GM21825 (cell line): ENCODE measurements at regions not wholly inside any gene's neighbourhood (a gene's known extent, or its start where the extent isn't known, plus 50 kb on each side); places are given as distances from the start of the nearest gene placed in this dataset.

Experiments
- ATAC-seq: cut with Tn5 transposase; IDR thresholded peaks from one replicate; pipeline ENCODE4 v1.9.1; 2021; ENCODE audit warnings: mild to moderate bottlenecking, moderate library complexity; ENCODE audit not compliant: unreplicated experiment

DNA sequence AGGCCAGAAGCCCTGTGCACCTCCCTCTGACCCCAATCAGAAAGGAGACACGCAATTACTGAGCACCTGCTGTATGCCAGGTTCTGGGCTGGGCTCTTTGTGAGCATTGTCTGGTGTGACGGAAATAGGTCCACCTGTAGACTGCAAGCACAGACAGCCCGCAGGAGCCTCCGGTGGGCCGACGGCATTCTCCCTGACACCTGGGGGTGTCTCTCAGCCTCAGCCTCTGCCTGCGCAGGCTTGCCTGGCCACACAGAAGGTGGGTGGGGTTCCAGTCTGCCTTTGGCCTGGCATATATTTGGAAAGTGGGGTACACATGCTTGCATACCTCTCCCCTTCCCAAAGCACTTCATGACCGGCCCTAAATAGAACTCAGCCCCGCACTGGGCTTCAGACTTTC lies 129.3 kb downstream of the BUD13 start:
- ATAC-seq, result no peak

DNA sequence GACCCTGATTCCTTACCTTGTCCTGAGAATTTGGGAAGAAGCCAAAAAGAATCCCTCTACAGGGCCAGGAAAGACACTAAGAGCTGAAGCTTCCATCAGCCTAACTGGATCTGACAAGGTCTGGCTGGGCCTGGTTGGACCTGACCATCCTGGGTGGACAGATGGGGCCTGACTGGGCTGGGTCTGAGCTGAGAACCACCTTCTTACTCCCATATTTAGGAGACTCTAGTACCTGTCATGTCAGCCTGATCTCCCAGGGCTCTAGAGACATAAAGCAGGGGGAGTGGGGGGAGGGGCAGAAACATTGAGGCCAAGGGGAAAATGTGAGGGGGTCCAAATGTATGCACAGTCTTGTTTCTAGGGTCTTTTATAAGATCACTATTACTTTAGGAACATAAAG lies 129.9 kb downstream of the BUD13 start:
- no peak for ATAC-seq

DNA sequence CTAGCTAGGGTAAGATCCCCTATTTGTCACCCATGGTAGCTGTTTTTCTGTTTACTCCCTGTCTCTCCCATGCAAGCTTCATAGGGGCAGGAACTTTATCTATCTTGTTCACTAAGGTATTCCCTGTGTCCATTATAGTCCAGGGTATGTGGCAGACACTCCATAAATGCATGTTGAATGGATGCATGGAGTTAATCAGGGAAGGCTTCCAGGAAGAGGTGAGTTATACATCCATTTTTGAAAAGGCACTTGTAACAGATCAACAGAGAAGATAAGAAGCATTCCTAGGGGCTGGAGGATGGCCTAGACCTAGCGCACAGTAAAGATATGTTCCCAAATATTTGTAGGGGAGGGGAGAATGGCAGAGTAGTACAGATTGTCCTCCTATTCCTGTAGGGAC lies 130.3 kb downstream of the BUD13 start:
- ATAC-seq, result no peak

DNA sequence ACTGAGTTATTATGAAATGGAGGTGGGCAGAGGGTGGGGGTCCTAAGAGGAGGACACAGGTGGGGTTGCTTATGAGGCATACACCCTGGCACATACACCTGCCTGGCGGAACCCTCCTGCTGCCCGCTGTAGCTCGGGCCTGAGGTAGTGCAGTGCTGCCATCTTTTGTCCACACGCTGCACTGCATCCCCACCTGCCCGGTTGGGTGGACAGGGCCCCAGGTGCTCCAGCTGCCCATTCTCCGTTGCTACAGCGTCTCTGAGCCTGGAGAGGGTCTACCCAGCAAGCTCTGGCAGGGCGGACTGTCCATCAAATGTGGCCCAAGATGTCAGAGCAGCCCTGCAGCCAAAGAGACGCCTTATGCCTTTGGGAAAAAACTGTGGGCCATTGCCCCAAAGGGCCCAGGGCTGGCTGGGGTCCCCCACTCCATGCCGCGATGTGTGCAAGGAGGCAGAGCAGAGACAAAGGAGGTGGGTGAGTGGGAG lies 131.2 kb downstream of the BUD13 start:
- no peak for ATAC-seq

DNA sequence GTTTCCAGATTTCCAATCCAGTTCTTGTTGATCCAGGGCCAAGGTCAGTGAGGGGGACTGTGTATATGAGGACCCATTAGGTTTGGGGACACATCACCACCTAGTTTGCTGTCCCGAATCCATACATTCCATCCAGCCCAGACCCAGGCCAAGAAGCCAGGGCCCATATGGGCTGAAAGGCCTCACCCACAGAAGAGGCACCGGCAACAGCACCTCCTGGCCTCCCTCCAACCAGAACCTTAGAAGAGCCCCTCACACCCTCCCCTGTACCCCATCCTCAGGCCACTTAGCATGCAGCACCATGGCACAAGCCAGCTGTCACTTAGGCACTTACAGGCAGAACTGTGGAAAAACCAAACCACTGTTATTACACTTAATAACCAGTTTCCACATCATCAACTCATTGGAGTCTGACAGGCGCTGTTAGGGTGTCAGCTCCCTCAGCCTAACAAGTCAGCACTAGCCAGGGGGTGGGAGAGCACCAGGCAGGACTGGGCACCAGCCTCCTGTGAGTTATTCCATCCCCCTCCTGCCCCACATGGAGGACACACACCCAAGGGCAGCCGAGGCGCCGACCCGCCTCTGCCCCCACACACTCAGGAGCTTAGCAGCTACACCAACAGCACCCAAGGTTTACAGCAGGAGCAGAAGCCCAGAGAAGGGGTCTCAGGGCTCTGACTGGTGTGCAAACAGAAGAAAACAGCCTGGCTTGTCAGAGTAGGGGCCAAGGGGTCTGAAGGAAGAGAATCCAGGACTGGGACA lies 132.0 kb downstream of the BUD13 start:
- no peak for ATAC-seq

DNA sequence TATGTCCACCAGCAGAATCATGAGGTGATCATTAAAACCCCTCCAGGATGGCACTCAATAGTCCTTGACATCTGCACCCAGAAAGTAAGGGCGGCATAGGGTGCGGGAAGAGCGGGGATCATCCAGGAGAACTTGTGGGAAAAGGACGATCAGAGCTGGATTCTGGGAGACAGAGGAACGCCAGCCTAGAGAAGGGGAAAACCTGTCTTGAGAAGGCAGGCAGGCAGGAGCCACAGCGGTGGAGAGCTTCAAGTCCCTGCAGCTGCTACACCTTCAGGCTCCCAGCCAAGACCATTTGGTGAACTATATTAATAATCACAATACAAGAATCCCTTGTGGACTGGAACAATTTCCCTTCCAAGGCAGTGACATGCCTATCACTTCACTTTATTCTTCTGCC lies 134.3 kb downstream of the BUD13 start:
- ATAC-seq, result no peak

DNA sequence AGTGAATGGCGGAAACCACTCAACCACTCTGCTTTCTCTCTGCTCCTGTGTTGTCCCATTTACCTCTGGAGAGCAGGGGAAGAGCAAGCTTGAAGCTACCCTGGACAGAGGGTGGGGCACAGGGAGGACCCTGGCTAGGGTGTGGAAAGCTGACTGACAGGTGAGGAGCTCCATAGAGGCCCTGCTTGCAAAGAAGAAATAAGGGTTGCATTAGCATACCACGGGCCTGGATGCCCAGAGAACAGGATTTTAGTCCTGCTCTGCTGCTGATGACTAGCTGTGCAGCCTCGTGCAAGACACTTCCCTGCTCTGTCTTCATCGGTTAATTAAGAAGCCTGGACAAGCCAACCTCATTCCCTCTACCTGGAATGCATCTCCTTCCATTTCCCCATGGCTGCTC lies 135.0 kb downstream of the BUD13 start:
- no peak for ATAC-seq

DNA sequence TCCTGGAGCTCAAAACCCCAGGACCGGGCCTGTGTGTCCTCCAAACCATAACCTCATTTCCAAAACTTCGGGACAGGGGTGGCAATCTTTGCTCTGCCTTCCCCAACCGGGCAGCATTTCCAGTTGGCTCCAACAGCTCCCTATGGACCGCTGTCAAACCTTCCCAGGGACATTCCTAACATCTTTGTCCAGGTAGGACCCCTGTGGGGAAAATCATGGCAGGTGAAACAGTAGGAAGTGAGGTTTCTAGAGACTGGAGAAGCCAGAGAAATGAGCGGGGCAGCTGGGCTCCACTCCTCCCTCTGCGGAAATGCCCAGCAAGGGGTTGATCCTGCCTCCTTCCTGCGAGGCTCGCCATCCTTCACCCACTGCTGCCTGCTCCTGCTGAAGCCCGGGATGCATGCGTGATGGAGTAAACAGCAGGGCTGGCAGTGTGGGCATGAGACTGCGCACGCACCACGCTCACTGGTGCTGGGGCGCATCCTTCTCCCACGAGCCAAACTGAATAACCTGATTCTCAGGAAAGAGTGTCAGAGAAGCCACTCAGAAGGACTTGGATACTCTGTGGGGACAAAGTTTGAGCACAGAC lies 136.4 kb downstream of the BUD13 start:
- ATAC-seq, result no peak

DNA sequence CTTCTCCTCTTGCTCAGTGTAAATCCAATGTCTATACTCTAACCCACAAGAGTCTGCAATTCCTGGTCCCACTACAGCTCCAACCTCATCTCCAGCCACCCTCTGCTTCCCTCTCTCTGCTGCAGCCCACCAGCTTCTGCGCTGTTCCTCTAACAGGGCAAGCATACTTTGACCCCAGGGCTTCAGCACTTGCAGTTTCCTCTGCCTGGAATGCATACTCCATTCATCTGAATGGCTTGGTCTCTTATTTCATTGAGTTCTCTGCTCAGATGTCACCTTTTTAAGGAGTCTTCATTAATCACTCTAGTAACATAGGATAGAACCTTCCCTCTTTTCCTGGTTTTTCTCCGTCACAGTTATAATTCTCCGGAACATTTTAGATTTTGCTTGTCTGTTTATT lies 141.6 kb downstream of the BUD13 start:
- ATAC-seq, result no peak

DNA sequence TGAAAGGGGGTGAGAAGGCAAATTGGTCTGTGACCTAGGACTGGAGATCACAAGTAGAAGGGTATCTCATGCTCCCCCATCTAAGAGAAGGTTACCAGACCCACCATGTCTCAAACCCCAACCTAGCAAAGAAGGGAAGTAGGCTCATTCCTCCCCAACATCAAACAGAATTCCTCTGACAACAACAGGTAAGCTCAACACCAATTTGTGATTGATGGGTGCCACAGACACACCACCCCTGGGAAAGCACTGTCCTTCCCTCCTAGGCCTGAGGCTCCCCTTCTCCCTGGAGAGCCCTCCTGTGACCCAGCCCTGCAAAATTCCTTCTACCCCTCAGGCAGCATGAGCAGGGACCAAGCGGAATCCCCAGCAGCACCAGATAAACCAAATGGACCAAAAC lies 154.3 kb downstream of the BUD13 start:
- ATAC-seq, result no peak

DNA sequence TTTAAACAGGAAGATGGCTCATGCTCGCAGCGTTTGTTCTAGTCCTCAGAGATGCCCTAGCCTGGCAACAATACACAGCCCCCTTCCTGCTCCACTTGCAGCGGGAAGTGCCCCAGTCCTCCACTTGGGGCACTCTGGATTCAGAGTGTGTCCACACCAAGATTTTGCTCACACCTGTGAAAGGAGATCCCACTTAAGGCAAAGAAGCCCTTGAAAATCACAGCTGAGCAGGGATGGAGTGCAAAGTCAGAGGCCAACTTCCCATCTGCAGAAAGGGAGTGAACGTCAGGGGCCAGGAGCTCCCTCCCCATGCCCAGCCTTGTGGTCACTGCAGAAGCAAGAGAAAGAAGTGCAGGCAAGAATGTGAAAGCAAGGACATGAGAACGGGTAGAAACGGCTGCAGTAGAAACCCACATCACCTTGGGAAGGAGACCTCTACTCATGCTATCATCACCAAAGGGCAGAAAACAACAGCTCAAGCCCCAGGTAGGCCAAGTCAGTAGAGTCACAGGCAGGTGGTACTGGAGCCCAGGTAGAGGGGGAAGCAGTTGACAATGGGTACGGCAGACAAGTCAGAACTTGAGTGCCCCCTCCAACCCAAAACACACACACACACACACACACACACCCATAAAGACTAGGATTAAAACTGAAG lies 157.4 kb downstream of the BUD13 start:
- ATAC-seq, result no peak

DNA sequence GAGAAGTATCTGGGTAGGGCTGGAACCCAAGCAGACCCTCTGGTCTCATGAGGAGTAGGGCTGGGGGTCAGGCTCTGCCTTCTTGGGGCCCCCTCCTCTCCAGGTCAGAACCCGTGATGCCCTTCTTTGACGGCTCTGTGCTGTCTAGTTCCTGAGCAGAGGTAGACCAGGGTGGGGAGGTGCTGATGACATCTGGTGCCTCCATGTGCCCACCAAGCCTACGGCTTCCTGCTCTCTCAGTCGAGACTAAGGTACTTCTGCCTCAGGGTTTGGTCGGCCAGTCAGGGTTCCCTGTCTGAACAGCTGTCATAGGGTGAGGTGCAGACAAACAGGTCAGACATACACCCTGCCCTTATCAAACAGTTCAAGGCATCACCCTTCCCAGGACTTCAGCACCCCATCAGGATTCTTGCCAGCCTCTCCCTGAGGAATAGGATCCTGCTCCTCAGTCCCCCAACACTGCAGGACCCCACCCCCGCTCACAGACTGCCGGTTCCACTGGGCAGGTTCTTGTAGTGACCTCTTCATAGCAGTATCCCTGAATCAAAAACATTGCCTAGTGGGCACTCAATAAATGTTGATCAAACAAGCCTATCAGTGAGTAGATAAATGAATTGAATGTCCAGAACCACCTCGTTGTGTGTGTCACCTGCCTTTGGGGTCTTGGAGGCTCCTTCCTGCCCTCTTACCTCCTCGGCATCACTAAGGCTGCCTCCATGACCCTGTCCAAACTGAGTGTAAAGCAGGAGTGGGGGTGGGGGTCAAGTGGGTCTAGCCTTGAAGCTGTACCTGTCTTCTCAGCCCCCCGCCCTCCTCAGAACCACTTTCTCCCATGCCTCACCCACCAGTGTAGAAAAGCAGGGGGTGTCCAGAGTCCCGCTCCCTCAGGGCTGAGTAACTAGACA lies 158.2 kb downstream of the BUD13 start:
- ATAC-seq, result no peak

DNA sequence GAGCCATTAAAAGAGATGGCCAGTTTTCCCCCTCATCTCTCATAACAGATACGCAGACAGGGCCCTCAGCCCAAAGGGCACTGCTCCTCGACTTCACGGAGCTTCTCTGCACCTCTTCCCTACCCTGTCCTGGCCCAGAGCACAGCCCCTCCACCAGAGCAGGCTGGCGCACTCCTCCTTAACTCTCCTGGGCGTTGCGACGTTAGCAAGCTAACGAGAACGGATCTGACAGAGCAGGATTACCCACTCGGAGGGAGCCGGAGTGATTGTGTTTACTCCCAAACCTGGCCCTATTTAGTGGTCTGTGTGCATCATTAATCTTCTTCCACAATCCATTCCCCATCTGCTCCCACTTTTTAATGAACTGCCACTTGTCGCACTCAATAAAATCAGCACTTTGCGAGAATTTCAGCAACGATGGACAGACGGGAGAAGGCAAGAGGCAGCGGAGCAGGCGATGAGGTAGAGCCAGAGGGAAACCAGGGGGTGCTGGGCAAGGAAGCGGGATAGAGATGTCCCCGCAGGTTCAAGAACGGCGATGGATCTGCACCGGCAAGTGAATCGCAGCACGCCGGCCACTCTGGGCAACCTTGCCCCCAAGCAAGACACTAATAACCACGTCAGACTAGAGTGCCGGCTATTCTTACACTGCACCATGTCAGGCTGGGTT lies 159.4 kb downstream of the BUD13 start:
- ATAC-seq, result no peak

DNA sequence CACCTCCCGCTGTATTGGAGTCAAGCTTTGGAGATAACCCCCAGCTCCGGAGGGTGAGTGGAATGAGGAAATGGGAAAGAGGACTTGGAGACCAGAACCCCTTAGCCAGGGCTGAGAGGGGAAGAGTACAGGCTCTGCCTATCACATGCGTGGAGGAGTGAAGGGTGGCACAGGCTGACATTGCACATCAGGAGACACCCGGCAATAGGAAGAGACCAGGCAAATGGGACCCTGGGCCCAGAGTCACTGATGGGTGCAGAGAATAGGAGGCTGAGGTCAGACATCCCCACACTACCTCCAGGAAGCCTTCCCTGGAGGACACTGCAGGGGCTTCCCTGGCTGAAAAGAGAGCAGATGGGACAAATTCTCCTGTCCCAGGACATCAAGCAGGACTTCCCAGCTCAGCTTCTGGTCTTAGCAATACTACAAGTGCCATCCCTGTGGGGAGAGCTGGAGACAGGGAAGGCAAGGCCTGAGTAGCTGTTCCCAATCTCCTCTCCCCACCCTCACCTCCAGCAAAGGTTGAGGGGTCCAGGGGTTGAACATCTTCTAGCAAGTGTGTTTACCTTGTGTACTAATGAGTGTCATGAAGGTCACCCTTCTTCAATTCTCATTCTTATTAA lies 160.7 kb downstream of the BUD13 start:
- no peak for ATAC-seq

DNA sequence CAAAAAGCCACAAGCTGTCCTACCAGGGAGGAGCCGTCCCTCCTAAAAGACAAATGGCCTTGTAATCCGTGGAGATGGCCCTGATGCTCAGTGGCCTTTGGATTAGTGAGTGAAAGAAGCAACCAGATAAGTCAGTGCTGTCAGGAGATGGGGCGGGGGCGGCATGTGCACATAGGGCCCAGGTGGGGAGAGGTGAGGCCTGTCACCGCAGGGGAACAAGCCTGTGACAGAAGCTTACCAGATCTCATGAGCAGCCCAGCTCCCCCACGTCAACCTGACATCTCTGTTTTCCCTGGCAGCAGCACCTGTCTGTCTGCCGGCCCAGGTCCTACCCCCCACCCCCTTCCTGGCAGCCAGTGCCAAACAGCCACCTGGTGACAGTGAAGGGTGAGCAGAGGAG lies 162.6 kb downstream of the BUD13 start:
- no peak for ATAC-seq

DNA sequence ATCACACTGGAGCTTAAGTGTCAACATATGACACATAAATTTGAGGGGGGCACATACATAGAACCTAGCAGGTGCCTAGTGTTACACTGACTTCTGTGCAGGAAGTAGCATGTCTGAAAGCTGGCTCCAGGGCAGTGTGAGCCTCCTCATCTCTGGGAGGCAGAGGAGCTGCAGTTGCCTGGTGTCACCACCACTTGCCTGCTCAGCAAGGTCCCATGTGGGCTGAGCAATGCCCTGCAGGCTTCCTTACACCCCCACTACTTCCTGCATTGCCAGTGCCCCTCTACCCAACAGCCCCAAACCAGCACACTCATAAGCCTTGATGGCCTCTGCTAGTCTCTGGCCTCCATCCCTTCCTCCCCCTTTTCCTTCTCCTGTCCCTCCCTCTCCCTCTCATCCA lies 165.8 kb downstream of the BUD13 start:
- ATAC-seq, result no peak

DNA sequence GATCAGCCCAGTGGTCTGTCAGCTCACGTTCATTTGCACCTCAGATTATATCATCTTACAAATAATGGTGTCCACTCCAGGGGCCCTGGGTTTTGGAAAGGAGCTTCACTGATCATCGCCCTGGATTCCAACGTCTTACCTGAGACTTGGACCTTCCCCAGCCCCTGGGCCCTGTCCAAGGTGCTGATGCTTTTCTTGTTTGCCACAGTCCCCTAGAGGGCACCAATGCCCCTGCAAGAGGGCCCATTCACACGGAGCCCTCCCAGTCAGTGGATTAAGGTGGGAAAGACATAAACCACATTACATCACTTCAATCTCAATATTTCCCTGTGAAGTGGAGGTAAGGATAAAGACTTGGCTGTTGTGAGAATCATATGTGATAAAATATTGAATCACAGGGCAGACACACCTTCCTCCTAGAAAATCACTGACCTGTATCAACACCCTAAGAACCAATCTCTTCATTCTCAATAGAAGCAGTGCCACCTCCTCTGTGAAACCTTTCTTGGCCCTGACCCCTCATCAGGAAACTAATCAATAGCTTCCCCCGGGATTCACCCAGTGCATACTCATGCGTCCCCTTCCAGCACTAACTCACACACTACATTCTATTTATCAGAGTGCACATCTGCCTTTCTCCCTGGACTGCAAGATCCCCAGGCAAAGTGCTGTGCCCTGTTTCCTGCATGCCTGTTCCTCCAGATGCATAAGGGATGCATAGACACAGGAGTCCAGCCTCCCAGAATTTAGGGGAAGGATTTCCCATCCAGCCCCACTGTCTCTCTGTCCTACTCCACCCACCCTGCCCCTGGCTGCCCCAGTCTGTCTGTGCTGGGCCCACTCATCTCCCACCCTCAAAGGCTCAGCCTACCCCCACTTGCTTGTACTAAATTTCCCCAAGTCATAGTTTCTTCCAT lies 167.0 kb downstream of the BUD13 start:
- ATAC-seq, result no peak

DNA sequence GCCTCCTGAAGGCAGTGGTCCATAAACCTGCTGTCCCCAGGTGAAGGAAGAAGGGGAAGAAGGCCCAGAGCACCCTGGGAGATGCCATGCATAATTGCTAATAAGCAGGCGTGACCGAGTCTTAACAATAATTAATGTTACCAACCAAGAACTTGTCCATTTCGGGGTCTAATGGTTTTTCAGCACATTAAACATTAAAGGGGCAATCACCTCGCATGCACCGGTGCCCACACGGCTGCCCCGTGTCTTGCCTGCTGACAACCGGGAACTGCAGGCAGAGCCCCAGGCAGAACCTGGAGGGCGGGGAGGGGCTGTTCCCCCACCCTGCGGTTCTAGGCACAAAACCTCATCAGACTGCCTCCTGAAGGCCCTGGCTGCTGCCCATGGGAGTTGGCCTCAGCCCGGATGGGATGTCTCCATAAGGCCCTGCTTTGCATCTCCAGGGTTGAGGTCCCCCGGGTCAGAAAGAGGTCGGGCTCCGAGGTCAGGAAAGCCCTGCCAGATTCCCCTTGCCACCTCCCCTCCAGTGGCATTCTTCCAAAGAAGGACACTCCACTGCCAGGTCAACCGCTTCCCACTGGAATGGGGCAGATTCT lies 169.0 kb downstream of the BUD13 start:
- no peak for ATAC-seq

DNA sequence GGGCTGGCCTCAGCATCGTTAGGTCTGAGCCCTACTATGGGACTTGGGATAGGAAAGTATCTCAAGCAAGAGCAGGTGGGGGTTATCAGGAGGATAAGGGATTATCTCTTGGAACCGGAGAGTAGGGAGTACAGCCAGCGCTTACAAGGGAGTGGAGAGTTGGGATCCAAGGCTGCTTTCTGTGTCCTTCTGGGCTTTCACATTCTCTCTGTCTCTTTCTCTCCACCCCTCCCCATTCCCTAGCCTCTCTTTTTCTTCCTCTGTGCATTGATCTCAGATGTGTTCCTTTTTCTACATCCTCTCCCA lies 170.2 kb downstream of the BUD13 start:
- no peak for ATAC-seq
